ENCODE measurements at regions not wholly inside any gene's neighbourhood (a gene's known extent, or its start where the extent isn't known, plus 50 kb on each side); places are given as distances from the start of the nearest gene placed in this dataset.

- dilution Hi-C loops (cut with HindIII; ENCODE audit: low sequenced_read_pairs, unreplicated experiment) (no loop called here), intact Hi-C loops (cut with micrococcal nuclease) (no loop called here), in situ Hi-C loops (cut with MboI; ENCODE audit: low sequenced_read_pairs) (no loop called here)
- H3K27ac ChIP-seq (ENCODE audit: insufficient read depth, low read length), result no peak overlapping the region
- no peak overlapping the region for H3K23ac ChIP-seq (ENCODE audit: low read depth, low read length)
- TF ChIP-seq BHLHE40 (IDR thresholded peaks at IDR 0.05; ENCODE audit: low read depth, low read length) (no peak), RAD21 (IDR thresholded peaks at IDR 0.05; ENCODE audit: low read length) (no peak), FOS (IDR thresholded peaks at IDR 0.05; ENCODE audit: low read depth, low read length) (no peak), NFE2L2 (IDR thresholded peaks at IDR 0.05; ENCODE audit: low read depth, low read length) (no peak), SMC3 (IDR thresholded peaks at IDR 0.05; ENCODE audit: low read depth, low read length) (no peak), CHD1 (IDR thresholded peaks at IDR 0.05; ENCODE audit: low read depth, low read length) (no peak), MAFK (IDR thresholded peaks at IDR 0.05; ENCODE audit: low read depth, low read length) (no peak), RCOR1 (IDR thresholded peaks at IDR 0.05; ENCODE audit: insufficient replicate concordance, low read length) (no peak), RFX5 (IDR thresholded peaks at IDR 0.05; ENCODE audit: low read depth, low read length) (no peak), MAZ (IDR thresholded peaks at IDR 0.05; ENCODE audit: borderline replicate concordance, low read depth, low read length) (no peak), CEBPB (IDR thresholded peaks at IDR 0.05; ENCODE audit: low read depth, low read length) (no peak), POLR2A (IDR thresholded peaks at IDR 0.05; ENCODE audit: low read depth, low read length) (no peak), MXI1 (IDR thresholded peaks at IDR 0.05; ENCODE audit: borderline replicate concordance, low read depth, low read length) (no peak)
- TF ChIP-seq, protein P1, sequence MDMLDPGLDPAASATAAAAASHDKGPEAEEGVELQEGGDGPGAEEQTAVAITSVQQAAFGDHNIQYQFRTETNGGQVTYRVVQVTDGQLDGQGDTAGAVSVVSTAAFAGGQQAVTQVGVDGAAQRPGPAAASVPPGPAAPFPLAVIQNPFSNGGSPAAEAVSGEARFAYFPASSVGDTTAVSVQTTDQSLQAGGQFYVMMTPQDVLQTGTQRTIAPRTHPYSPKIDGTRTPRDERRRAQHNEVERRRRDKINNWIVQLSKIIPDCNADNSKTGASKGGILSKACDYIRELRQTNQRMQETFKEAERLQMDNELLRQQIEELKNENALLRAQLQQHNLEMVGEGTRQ (IDR thresholded peaks at IDR 0.05; ENCODE audit: low read depth, low read length), result no peak
- TF ChIP-seq, protein P2, sequence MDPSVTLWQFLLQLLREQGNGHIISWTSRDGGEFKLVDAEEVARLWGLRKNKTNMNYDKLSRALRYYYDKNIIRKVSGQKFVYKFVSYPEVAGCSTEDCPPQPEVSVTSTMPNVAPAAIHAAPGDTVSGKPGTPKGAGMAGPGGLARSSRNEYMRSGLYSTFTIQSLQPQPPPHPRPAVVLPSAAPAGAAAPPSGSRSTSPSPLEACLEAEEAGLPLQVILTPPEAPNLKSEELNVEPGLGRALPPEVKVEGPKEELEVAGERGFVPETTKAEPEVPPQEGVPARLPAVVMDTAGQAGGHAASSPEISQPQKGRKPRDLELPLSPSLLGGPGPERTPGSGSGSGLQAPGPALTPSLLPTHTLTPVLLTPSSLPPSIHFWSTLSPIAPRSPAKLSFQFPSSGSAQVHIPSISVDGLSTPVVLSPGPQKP (IDR thresholded peaks at IDR 0.05; ENCODE audit: borderline replicate concordance, low read depth, low read length), result no peak
- TF ChIP-seq, protein P3, sequence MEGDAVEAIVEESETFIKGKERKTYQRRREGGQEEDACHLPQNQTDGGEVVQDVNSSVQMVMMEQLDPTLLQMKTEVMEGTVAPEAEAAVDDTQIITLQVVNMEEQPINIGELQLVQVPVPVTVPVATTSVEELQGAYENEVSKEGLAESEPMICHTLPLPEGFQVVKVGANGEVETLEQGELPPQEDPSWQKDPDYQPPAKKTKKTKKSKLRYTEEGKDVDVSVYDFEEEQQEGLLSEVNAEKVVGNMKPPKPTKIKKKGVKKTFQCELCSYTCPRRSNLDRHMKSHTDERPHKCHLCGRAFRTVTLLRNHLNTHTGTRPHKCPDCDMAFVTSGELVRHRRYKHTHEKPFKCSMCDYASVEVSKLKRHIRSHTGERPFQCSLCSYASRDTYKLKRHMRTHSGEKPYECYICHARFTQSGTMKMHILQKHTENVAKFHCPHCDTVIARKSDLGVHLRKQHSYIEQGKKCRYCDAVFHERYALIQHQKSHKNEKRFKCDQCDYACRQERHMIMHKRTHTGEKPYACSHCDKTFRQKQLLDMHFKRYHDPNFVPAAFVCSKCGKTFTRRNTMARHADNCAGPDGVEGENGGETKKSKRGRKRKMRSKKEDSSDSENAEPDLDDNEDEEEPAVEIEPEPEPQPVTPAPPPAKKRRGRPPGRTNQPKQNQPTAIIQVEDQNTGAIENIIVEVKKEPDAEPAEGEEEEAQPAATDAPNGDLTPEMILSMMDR (conservative IDR thresholded peaks at IDR 0.05; ENCODE audit: low read depth, low read length), result no peak
- H3K14ac ChIP-seq (replicated peaks; ENCODE audit: low read depth, low read length), result no peak overlapping the region
- no peaks in the 10 kb centered on the region for H4K20me1 ChIP-seq (ENCODE audit: insufficient read depth, low read length)
- no peak overlapping the region for H4K91ac ChIP-seq (ENCODE audit: insufficient read depth, low read depth, low read length)
- no peak for ATAC-seq (ENCODE audit: low read depth)
- no peaks in the 10 kb centered on the region for H3K36me3 ChIP-seq (ENCODE audit: control insufficient read depth, insufficient read depth, low read length)
- no peaks in the 10 kb centered on the region for H3K4me1 ChIP-seq (ENCODE audit: control insufficient read depth, insufficient read depth, low read length)
- no peak overlapping the region for H2AFZ ChIP-seq (replicated peaks; ENCODE audit: low read length, poor library complexity)
- H3K27me3 ChIP-seq (ENCODE audit: control insufficient read depth, insufficient read depth, low read length), result no peaks in the 10 kb centered on the region
- no peak overlapping the region for H3K4me2 ChIP-seq (ENCODE audit: low read depth, low read length)
- no peak overlapping the region for H2BK120ac ChIP-seq (ENCODE audit: low read depth, low read length)
- POLR2A ChIA-PET (ENCODE audit: unreplicated experiment), result no interaction called here
- WGBS, 2 experiments (ENCODE audit: extremely low coverage in 2 of 2, insufficient read length in 1 of 2), result no CpG with 5 or more reads among the region's 3 CpGs
- no peak overlapping the region for H3K4me3 ChIP-seq (ENCODE audit: insufficient read depth, low read depth, low read length)
- DNase-seq, result no peak
- H3K79me1 ChIP-seq (ENCODE audit: low read depth in 1 of 2, low read length in 2 of 2), result no peaks in the 10 kb centered on the region
- no peak overlapping the region for H3K56ac ChIP-seq (ENCODE audit: extremely low read depth, insufficient read depth, low read length)
- H2BK15ac ChIP-seq (ENCODE audit: low read depth, low read length), result no peak overlapping the region
- H3K4ac ChIP-seq (ENCODE audit: low read depth, low read length), result no peak overlapping the region
- no peak overlapping the region for H2AK9ac ChIP-seq (replicated peaks; ENCODE audit: low read depth, low read length, poor library complexity)
- H2BK5ac ChIP-seq (ENCODE audit: low read depth, low read length, poor library complexity, severe bottlenecking), result no peak overlapping the region
- H2AK5ac ChIP-seq (ENCODE audit: low read depth, low read length), result no peak overlapping the region
- H3K9me1 ChIP-seq (ENCODE audit: insufficient read depth, low read length), result no peaks in the 10 kb centered on the region
- H3K18ac ChIP-seq (ENCODE audit: low read depth, low read length), result no peak overlapping the region
- no TSS peak for BruUV-seq (replicated peaks)
- H4K5ac ChIP-seq (ENCODE audit: low read depth, low read length), result no peak overlapping the region
- no peak overlapping the region for H2BK20ac ChIP-seq (ENCODE audit: low read depth, low read length)
- H3K9ac ChIP-seq (ENCODE audit: low read depth, low read length), result no peak overlapping the region
- H3K9me3 ChIP-seq (ENCODE audit: control insufficient read depth, insufficient read depth, low read length), result no peaks in the 10 kb centered on the region; the same call in 1 of the 2 replicates
- CTCF ChIA-PET, result no interaction called here
- H4K8ac ChIP-seq (ENCODE audit: low read depth in 2 of 2, low read length in 2 of 2), result no peak overlapping the region
Observed at GRCh38 chr7:118867860-118868259, 643.4 kb downstream of the ANKRD7 start.

Data from IMR-90 (cell line).